ENCODE measurements at regions not wholly inside any gene's neighbourhood (a gene's known extent, or its start where the extent isn't known, plus 50 kb on each side); places are given as distances from the start of the nearest gene placed in this dataset.
A peak's percentile ranks its signal among the peaks of the same experiment; 100 is the strongest.

GRCh38 chr10:4775808-4776207 lies 50.2 kb upstream of the AKR1E2 start:
- H3K27ac ChIP-seq = peak overlapping the region; percentile 65
- DNase-seq (ENCODE audit: low read depth, low spot score) = peak; percentile 93

GRCh38 chr10:4772202-4772570 lies 53.8 kb upstream of the AKR1E2 start:
- H3K27ac ChIP-seq = peak overlapping the region; percentile 97
- DNase-seq (ENCODE audit: low read depth, low spot score) = no peak

GRCh38 chr10:4771554-4772201 lies 54.3 kb upstream of the AKR1E2 start:
- H3K27ac ChIP-seq = peak overlapping the region; percentile 97
- DNase-seq (ENCODE audit: low read depth, low spot score) = peak; percentile 37

- peak; percentile 85 for DNase-seq (ENCODE audit: low read depth, low spot score)
Observed at GRCh38 chr10:4770801-4771553, 55.0 kb upstream of the AKR1E2 start.

GRCh38 chr10:4768416-4768815 lies 57.6 kb upstream of the AKR1E2 start:
- no peak for DNase-seq (ENCODE audit: low read depth, low spot score)
- peak overlapping the region; percentile 97 for H3K27ac ChIP-seq

More at GRCh38 chr10:4770801-4771553, 55.0 kb upstream of the AKR1E2 start:
- H3K27ac ChIP-seq = peak overlapping the region; percentile 97

- H3K27ac ChIP-seq = peak overlapping the region; percentile 97
- no peak for DNase-seq (ENCODE audit: low read depth, low spot score)
Observed at GRCh38 chr10:4767033-4767814, 58.8 kb upstream of the AKR1E2 start.

- DNase-seq (ENCODE audit: low read depth, low spot score) = no peak
- peak overlapping the region; percentile 97 for H3K27ac ChIP-seq
Observed at GRCh38 chr10:4766454-4766853, 59.6 kb upstream of the AKR1E2 start.

GRCh38 chr10:4765428-4765827 lies 60.6 kb upstream of the AKR1E2 start:
- peak overlapping the region; percentile 97 for H3K27ac ChIP-seq
- DNase-seq (ENCODE audit: low read depth, low spot score) = no peak

- H3K27ac ChIP-seq = peak overlapping the region; percentile 97
- DNase-seq (ENCODE audit: low read depth, low spot score) = peak; percentile 61
Observed at GRCh38 chr10:4763960-4764428, 62.0 kb upstream of the AKR1E2 start.

GRCh38 chr10:4763513-4763912 lies 62.5 kb upstream of the AKR1E2 start:
- H3K27ac ChIP-seq = peak overlapping the region; percentile 97
- no peak for DNase-seq (ENCODE audit: low read depth, low spot score)

- DNase-seq (ENCODE audit: low read depth, low spot score) = no peak
- H3K27ac ChIP-seq = no peak overlapping the region
Observed at GRCh38 chr10:4758256-4758655, 67.8 kb upstream of the AKR1E2 start.

GRCh38 chr10:4755286-4755989 lies 70.6 kb upstream of the AKR1E2 start:
- DNase-seq (ENCODE audit: low read depth, low spot score) = no peak
- H3K27ac ChIP-seq = no peak overlapping the region

GRCh38 chr10:4754143-4754542 lies 71.9 kb upstream of the AKR1E2 start:
- DNase-seq (ENCODE audit: low read depth, low spot score) = no peak
- H3K27ac ChIP-seq = no peak overlapping the region

GRCh38 chr10:4751211-4751610 lies 74.8 kb upstream of the AKR1E2 start:
- no peak for DNase-seq (ENCODE audit: low read depth, low spot score)
- H3K27ac ChIP-seq = no peak overlapping the region

GRCh38 chr10:4749271-4749574 lies 76.8 kb upstream of the AKR1E2 start:
- H3K27ac ChIP-seq = peak overlapping the region; percentile 70
- no peak for DNase-seq (ENCODE audit: low read depth, low spot score)

GRCh38 chr10:4748491-4749270 lies 77.3 kb upstream of the AKR1E2 start:
- peak overlapping the region; percentile 70 for H3K27ac ChIP-seq
- DNase-seq (ENCODE audit: low read depth, low spot score) = no peak

GRCh38 chr10:4742217-4742616 lies 83.8 kb upstream of the AKR1E2 start:
- DNase-seq (ENCODE audit: low read depth, low spot score) = no peak
- H3K27ac ChIP-seq = no peak overlapping the region

GRCh38 chr10:4740471-4740870 lies 85.5 kb upstream of the AKR1E2 start:
- no peak overlapping the region for H3K27ac ChIP-seq
- no peak for DNase-seq (ENCODE audit: low read depth, low spot score)

GRCh38 chr10:4736608-4737007 lies 89.4 kb upstream of the AKR1E2 start:
- H3K27ac ChIP-seq = peak overlapping the region; percentile 5

GRCh38 chr10:4736183-4736582 lies 89.8 kb upstream of the AKR1E2 start:
- H3K27ac ChIP-seq = no peak overlapping the region
- no peak for DNase-seq (ENCODE audit: low read depth, low spot score)

More at GRCh38 chr10:4736608-4737007, 89.4 kb upstream of the AKR1E2 start:
- no peak for DNase-seq (ENCODE audit: low read depth, low spot score)

Measured in epithelial cell of prostate (primary cell).